SH-SY5Y (cell line): ENCODE measurements at regions not wholly inside any gene's neighbourhood (a gene's known extent, or its start where the extent isn't known, plus 50 kb on each side); places are given as distances from the start of the nearest gene placed in this dataset.

Experiments used
- GATA2 ChIP-seq: IDR thresholded peaks from 2 replicates; pipeline ENCODE4 v1.6.1; 2011; ENCODE audit warnings: mild to moderate bottlenecking, low read depth, low read length
- GATA3 ChIP-seq: IDR thresholded peaks from 2 replicates; pipeline ENCODE4 v1.6.1; 2011; ENCODE audit warnings: low read depth, mild to moderate bottlenecking, low read length, moderate library complexity

GRCh38 chr5:165622864-165623536, 2117.6 kb downstream of the MAT2B start:
- TF ChIP-seq GATA2 (no peak), GATA3 (no peak)
